Glutamatergic neuron (in vitro differentiated cells): ENCODE measurements at regions not wholly inside any gene's neighbourhood (a gene's known extent, or its start where the extent isn't known, plus 50 kb on each side); places are given as distances from the start of the nearest gene placed in this dataset.

Source experiments
- DNase-seq: peaks from one replicate; pipeline ENCODE4 v3.0.0; 2022
- H3K27ac Mint-ChIP-seq: one replicate; pipeline ENCODE4 v1.8.0; 2020; ENCODE audit warnings: mild to moderate bottlenecking, mixed read lengths, inconsistent platforms; ENCODE audit not compliant: unreplicated experiment
- H3K27me3 Mint-ChIP-seq: one replicate; pipeline ENCODE4 v1.8.0; 2020; ENCODE audit warnings: mild to moderate bottlenecking, moderate library complexity, mixed read lengths, inconsistent platforms; ENCODE audit not compliant: unreplicated experiment
- H3K36me3 Mint-ChIP-seq: one replicate; pipeline ENCODE4 v1.8.0; 2020; ENCODE audit warnings: mild to moderate bottlenecking, mixed read lengths, inconsistent platforms; ENCODE audit not compliant: unreplicated experiment
- H3K4me1 Mint-ChIP-seq: one replicate; pipeline ENCODE4 v1.8.0; 2020; ENCODE audit warnings: mild to moderate bottlenecking, low read depth, mixed read lengths, inconsistent platforms; ENCODE audit not compliant: unreplicated experiment
- H3K4me3 Mint-ChIP-seq: one replicate; pipeline ENCODE4 v1.8.0; 2020; ENCODE audit warnings: mild to moderate bottlenecking, mixed read lengths, inconsistent platforms; ENCODE audit not compliant: unreplicated experiment
- H3K9me3 Mint-ChIP-seq: one replicate; pipeline ENCODE4 v1.8.0; 2020; ENCODE audit warnings: mild to moderate bottlenecking, moderate library complexity, mixed read lengths, inconsistent platforms; ENCODE audit not compliant: unreplicated experiment
- CTCF ChIP-seq: fragments of 200-600 bp; sonication (generic); IDR thresholded peaks from one replicate; pipeline ENCODE4 v1.5.0; 2021; ENCODE audit not compliant: partially characterized antibody, unreplicated experiment

GRCh38 chr6:150482883-150483409 is 114.1 kb downstream of the IYD start:
- Mint-ChIP-seq H3K9me3 (peaks cover 1% of the 10 kb centered on the region), H3K4me1 (no peaks in the 10 kb centered on the region), H3K36me3 (no peaks in the 10 kb centered on the region), H3K27ac (no peak overlapping the region), H3K4me3 (no peak overlapping the region), H3K27me3 (no peaks in the 10 kb centered on the region)
- no peak for DNase-seq
- TF ChIP-seq CTCF: no peak

GRCh38 chr6:150485161-150485958 is 114.3 kb upstream of the PLEKHG1 start:
- Mint-ChIP-seq H3K27ac (no peak overlapping the region), H3K4me3 (no peak overlapping the region), H3K9me3 (peaks cover 1% of the 10 kb centered on the region), H3K27me3 (no peaks in the 10 kb centered on the region), H3K4me1 (no peaks in the 10 kb centered on the region), H3K36me3 (no peaks in the 10 kb centered on the region)
- DNase-seq: no peak
- no peak for TF ChIP-seq CTCF

GRCh38 chr6:150486048-150486447 is 113.6 kb upstream of the PLEKHG1 start:
- Mint-ChIP-seq H3K9me3 (peaks cover 1% of the 10 kb centered on the region), H3K27me3 (no peaks in the 10 kb centered on the region), H3K36me3 (no peaks in the 10 kb centered on the region), H3K4me1 (no peaks in the 10 kb centered on the region), H3K4me3 (no peak overlapping the region), H3K27ac (no peak overlapping the region)
- no peak for DNase-seq
- no peak for TF ChIP-seq CTCF

GRCh38 chr6:150490586-150490985 is 109.1 kb upstream of the PLEKHG1 start:
- TF ChIP-seq CTCF: no peak
- no peaks in the 10 kb centered on the region for H3K27me3 Mint-ChIP-seq
- no peaks in the 10 kb centered on the region for H3K36me3 Mint-ChIP-seq
- no peak overlapping the region for H3K27ac Mint-ChIP-seq
- peaks cover 4% of the 10 kb centered on the region for H3K9me3 Mint-ChIP-seq
- no peak for DNase-seq
- no peak overlapping the region for H3K4me3 Mint-ChIP-seq
- H3K4me1 Mint-ChIP-seq: no peaks in the 10 kb centered on the region

- no peaks in the 10 kb centered on the region for H3K27me3 Mint-ChIP-seq
- no peak for TF ChIP-seq CTCF
- H3K4me1 Mint-ChIP-seq: no peaks in the 10 kb centered on the region
- H3K4me3 Mint-ChIP-seq: no peak overlapping the region
- no peak for DNase-seq
- H3K27ac Mint-ChIP-seq: no peak overlapping the region
- H3K9me3 Mint-ChIP-seq: peaks cover 4% of the 10 kb centered on the region
- no peaks in the 10 kb centered on the region for H3K36me3 Mint-ChIP-seq
Observed at GRCh38 chr6:150491131-150491810, 108.4 kb upstream of the PLEKHG1 start.
